LHCN-M2 (cell line): ENCODE measurements at regions not wholly inside any gene's neighbourhood (a gene's known extent, or its start where the extent isn't known, plus 50 kb on each side); places are given as distances from the start of the nearest gene placed in this dataset.

Source experiments
- DNase-seq: peaks from one replicate; pipeline ENCODE4 v3.0.0-alpha.2; 2012; ENCODE audit warnings: low read depth

GRCh38 chr9:108245901-108246300, 609.9 kb downstream of the ACTL7B start:
- DNase-seq = no peak

GRCh38 chr9:108245331-108245730, 610.5 kb downstream of the ACTL7B start:
- DNase-seq = no peak

- DNase-seq = peak; percentile 18
These were observed 611.1 kb downstream of the ACTL7B start for GRCh38 chr9:108244686-108245085.

GRCh38 chr9:108241384-108242073, 614.3 kb downstream of the ACTL7B start:
- no peak for DNase-seq

- DNase-seq = no peak
These were observed 616.0 kb downstream of the ACTL7B start for GRCh38 chr9:108239696-108240321.

GRCh38 chr9:108235609-108236008, 620.2 kb downstream of the ACTL7B start:
- DNase-seq = no peak

- no peak for DNase-seq
These were observed 621.0 kb downstream of the ACTL7B start for GRCh38 chr9:108234811-108235210.

GRCh38 chr9:108225149-108225800, 630.5 kb downstream of the ACTL7B start:
- peak; percentile 33 for DNase-seq

- DNase-seq = no peak
These were observed 631.1 kb downstream of the ACTL7B start for GRCh38 chr9:108224716-108225115.

GRCh38 chr9:108219664-108220063, 636.1 kb downstream of the ACTL7B start:
- DNase-seq = no peak

GRCh38 chr9:108217431-108218349, 638.1 kb downstream of the ACTL7B start:
- DNase-seq = peak; percentile 7

- no peak for DNase-seq
These were observed 642.3 kb downstream of the ACTL7B start for GRCh38 chr9:108213511-108213910.

GRCh38 chr9:108212184-108212583, 643.6 kb downstream of the ACTL7B start:
- peak; percentile 44 for DNase-seq

GRCh38 chr9:108211411-108211955, 644.3 kb downstream of the ACTL7B start:
- DNase-seq = no peak

- no peak for DNase-seq
These were observed 646.6 kb downstream of the ACTL7B start for GRCh38 chr9:108209132-108209685.

GRCh38 chr9:108207561-108208165, 648.1 kb downstream of the ACTL7B start:
- DNase-seq = no peak

GRCh38 chr9:108205276-108205675, 650.5 kb downstream of the ACTL7B start:
- no peak for DNase-seq

- DNase-seq = no peak
These were observed 657.9 kb downstream of the ACTL7B start for GRCh38 chr9:108197899-108198298.

- no peak for DNase-seq
These were observed 658.8 kb downstream of the ACTL7B start for GRCh38 chr9:108197008-108197365.

GRCh38 chr9:108196332-108197007, 659.3 kb downstream of the ACTL7B start:
- no peak for DNase-seq
